ENCODE measurements at regions not wholly inside any gene's neighbourhood (a gene's known extent, or its start where the extent isn't known, plus 50 kb on each side); places are given as distances from the start of the nearest gene placed in this dataset.
"Not testable (repeated sequence)": the region's sequence is repeated elsewhere in the genome, so short reads cannot be mapped to it uniquely, and the experiment has no call there.

DNA sequence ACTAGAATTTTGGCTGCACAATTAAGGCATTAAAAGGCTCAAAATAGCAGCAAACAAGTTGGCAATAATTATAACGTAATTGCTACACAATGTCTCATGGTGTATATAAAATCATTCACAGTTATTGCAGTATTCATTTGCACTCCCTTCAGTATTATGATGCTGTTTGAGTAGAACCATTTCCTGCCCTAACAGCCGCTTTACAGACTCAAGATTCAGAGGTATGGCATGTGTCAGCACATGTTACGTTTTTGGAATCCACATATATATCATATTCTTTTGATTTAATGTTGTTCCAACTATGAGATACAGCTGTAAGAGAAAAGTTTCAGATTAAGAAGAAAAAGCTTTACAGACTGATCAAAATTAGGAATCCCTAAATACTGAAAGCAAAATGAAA lies 56.3 kb upstream of the NCKAP5 start:
- no peak for DNase-seq

DNA sequence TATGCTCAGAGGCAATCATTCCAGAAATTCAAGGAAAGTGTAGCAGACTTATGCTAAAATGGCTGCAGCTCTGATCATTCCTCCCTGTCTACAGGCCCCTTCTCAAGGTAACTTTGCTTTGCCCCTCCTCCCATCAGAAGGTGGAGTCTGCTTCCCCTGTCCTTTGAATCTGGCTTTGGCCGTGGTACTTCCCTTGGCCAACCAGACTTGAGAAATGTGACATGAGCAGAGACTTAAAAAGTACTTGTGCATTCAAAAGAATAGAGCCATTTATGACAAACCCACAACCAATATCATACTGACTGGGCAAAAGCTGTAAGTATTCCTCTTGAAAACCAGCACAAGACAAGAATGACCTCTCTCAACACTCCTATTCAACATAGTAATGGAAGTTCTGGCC lies 59.5 kb upstream of the NCKAP5 start:
- DNase-seq = no peak

DNA sequence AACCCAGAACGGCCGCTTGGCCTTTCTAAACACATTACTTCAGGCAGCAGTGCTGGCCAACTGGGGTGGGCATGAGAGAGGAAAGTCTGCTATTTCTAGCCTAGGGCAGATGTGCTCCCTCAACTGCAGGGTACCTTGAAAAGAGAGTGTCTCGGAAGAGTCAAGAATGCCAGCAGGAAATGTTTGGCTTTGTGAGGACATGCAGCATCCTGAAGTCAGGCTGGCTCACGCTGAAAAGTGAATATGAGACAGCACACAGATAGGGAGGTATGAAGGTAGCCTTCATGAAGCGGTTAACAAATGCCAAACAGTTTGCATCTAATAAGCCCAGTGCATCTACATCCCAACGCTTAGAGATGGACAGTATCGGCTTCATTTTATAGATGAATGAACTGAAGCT lies 65.0 kb upstream of the NCKAP5 start:
- no peak for DNase-seq

DNA sequence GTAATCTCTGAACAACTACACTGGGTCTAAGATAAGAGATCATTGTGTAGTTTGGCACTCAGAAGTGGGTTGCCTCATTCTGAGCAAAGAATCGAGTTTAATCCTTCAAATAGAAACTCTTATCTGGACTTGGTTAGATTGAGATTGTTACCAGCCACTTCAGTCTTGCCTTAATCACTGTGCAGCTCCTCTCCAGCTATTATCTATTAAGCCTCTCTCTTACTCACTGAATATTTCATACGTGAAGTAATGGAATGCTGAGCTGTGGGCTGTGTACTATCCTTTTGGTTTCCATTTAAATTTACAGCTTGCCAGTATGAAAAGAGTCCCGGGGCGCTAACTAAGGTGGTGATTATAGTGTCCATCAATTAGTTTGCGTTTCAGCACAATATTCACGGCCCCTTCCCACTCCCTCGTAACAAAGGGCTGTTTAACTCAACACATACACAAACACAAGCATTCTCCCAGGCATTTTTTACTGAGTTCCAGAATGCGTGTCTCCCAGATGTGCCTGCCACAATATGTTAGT lies 65.7 kb upstream of the NCKAP5 start:
- no peak for DNase-seq

DNA sequence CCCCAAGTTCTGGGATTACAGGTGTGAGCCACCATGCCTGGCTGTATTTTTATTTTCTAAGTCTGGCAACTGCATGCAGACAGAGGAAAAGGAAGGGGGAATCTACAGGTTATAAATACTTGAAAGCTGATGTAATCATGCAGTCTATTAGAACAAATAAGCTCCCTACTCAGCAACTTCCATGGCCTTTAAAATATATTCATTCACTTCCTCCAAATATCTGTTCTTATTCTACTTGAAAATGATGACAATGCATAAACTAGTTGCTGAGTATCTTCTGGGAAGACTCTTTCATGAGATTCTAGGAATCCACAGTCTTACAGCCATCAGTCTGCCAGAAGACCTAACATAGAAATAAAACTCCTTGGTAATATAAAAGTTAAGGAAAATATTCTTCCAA lies 66.9 kb upstream of the NCKAP5 start:
- DNase-seq = no peak

DNA sequence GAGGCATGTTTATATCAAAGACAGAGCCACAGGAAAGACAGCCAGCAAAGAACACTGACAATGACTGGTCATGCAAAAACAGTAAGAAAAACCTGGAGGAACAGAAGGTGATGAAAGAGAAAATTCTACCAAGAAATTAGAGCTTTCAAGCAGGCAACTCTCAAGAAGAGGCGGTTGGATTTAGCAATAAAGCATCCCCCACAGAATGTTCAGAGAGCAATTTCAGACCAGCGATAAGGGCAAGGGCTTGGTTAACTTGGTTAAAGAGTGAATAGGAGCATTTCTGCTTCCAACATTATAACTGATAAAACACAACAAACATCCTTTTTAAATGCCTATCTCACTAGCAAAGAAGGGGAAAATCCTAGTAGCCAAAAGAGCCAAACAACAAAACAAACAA lies 68.0 kb upstream of the NCKAP5 start:
- DNase-seq = no peak

DNA sequence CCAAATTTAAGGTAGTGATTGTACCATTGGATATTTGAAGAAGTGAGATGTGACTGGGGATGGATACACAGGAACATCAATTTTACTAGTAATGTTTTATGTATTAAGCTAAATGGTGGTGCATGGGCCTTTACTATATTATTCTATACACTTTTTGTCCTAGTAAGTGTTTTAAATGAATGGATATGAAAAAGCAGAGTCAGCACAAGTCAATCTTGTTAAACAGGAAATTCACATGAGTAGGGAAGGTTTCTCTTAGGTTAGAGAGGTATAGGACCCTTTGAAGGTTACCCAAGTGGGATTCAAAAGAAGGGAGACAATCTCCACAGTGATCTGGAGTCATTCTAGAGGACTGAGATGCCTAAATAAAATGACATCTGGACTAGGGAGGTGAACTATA lies 71.8 kb upstream of the NCKAP5 start:
- no peak for DNase-seq

DNA sequence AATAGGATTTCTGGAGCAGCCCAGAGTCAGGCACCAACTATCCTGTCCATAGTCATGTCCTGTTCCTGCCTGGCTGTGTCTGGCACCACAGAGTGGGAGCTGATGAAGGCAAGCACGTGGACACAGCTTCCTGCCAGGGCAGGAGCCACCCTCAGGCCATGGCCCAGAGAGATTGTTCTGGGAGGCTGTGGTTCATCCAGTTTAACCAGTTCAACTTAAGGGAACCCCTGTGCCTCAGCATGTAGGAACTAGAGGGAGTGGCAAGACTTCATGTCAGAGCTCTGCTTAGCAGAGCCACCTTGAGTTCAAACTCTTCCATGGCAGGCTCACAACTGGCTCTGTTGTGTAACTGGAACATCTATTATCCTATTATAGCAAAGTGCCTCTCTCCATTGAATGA lies 73.2 kb upstream of the NCKAP5 start:
- DNase-seq = peak; percentile 54

DNA sequence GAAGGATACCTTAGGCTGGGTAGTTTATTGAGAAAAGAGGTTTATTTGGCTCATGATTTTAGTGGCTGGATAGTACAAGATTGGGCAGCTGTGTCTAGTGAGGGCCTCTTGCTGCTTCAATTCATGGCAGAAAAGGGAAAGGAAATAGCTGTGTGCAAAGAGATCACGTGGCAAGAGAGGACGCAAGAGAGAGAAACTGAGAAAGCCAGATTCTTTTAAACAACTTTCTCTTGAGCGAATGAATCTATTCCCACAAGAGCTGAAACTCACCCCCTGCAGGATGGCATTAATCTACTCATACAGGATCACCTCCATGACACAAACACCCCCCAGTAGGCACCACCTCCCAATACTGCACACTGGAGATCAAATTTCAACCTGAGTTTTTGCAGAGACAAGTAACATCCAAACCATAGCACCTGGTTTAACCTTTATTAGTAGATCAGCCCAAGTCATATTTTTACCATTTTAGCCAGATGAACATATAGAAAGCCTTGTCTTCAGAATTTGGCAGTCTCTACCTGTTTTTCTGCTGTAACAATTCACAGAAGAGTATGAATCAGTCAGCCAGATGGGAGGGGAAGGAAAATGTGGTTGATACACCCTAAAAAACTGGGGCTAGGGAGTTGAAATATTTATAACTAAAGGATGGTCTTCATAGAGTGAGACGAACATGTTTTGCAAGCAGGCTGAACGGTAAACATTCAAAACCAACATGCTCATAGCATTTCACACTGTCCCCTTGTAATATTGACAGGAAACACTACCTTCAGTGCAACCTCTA lies 73.9 kb upstream of the NCKAP5 start:
- DNase-seq = no peak

DNA sequence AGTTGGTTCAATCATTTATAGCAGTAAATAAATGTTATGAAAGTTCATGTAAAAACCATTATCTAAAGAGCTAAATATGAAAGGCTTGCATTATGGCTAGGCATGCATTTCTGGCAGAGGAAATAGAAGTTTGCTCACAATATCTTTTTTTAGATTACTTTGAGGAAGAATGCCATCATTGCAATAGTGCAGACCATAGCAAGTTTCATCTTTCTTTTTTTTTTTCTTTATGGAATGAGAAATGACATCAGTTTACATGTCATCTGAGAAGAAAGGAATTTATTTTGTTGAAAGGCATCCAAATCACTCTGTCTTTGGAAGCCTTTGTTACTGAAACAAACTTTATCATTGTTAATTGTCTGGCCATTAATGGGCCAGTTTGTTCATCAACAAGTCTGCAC lies 74.5 kb upstream of the NCKAP5 start:
- DNase-seq = no peak

DNA sequence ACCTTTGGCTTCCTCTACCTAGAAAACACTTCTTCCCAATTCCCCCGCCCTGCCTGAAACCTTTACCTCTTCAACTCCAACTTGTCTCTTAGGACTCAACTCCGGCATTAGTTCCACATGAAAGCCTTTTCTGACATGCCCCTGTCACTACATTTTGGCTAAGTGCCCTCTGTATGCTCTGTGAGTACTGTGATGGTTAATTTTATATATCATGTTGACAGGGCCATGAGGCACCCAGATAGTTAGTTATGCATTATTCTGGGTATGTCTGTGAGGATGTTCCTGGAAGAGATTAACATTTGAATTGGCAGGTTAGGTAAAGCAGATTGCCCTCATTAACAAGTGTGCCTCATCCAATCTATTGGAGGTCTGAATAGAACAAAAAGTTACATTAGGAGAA lies 75.6 kb upstream of the NCKAP5 start:
- DNase-seq = no peak

DNA sequence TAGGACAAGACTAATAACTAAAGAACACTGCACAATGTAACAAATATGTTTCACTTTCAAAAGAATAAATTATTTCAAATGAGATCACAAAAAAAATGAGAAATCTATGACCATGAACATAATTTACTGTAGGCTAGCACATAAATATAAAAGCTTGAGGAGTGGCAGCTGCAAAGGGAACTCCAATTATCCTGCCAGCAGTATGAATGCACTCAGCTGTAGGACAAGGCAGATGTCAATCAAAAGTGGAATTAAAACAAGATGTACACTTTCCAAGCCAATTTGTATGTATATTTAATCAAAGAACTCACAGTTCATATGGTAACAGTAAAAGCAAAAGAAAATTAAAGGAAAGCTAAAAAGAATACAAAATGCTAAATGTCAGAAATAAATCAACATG lies 76.6 kb upstream of the NCKAP5 start:
- DNase-seq = peak; percentile 4

DNA sequence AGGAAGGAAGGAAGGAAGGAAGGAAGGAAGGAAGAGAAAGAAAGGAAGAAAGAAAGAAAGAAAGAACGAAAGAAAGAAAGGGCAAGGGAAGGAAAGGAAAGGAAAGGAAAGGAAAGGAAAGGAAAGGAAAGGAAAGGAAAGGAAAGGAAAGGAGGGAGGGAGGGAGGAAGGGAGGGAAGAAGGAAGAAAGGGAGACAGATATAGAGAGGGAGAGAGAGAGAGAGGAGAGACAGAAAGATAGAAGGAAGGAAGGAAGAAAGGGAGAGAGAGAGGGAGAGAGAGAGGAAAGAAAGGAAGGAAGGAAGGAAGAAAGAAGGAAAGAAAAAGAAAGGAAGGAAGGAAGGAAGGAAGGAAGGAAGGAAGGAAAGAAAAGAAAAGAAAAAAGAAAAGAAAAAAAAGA lies 79.1 kb upstream of the NCKAP5 start:
- not testable (repeated sequence) for DNase-seq

DNA sequence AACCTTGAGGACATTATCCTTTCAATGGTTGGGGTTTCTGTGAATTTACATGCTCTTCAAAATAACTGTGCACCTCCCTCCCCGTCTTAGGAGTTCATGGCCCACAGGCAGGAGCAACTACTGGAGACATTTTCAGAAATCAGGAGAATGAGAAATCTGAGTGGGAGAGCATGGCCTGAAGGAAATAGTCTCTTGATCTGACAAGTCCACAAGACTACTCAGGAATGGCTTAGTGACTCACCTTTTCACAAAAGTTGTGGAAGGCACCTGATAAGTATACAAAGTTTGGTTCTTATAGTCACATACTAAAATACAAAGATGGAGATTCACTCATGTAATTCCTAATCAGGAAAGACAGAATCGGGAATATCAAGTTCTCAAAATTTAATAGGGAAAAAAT lies 83.6 kb upstream of the NCKAP5 start:
- DNase-seq = no peak

DNA sequence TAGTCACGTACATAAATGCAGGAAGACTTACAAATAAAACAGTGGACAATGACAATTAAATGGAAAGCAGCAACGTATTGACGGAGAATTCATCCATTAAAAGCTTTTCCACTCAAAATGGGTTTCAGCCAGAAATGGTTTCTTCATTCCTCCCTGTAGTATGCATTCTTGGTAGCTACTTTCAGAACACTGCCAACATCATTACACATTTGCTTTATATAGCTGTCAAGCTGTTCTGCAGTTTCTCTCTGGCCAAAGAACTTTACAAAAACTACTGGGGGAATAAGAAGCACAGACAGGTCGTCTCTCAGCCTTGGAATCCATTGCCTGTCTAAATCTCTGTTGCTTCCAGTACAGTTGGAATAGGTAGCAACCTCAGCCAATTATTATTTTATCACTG lies 84.1 kb upstream of the NCKAP5 start:
- no peak for DNase-seq

DNA sequence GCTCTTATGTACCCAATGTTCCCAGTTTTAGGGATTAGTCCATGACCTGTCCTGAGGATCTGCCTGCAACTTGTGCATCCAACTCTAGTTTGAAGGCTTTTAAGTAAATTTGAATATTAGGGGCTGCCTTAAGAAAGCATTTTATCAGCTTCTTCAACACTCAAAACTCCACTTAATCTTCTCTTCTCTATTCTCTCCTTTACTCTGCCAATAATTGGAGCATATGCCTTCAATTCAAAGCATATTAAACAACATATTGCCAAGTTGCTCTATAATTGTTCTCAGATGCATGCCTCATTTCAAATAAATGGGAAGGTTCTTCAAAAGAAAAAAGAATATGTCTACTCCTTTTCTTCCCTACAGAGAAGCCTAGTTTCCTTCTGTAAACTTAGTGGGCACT lies 84.8 kb upstream of the NCKAP5 start:
- DNase-seq = no peak

DNA sequence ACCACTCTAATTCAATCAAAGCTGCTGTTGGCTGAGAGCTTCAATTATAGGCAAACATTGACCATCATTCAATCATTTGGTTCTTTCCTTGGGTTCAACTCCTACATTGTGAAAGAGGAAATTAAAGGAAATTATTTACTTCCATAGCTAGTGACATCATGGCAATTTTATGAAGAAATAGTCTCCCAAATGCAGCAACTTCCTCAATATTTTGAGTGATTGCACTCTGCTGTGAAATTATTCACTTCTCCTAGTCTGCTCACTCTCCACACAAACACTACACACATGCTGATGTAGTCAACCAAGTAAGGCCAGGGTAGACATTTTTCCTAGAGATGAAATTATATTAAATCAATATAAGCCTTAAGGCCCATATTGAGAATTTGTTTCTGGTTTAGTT lies 86.7 kb upstream of the NCKAP5 start:
- no peak for DNase-seq

DNA sequence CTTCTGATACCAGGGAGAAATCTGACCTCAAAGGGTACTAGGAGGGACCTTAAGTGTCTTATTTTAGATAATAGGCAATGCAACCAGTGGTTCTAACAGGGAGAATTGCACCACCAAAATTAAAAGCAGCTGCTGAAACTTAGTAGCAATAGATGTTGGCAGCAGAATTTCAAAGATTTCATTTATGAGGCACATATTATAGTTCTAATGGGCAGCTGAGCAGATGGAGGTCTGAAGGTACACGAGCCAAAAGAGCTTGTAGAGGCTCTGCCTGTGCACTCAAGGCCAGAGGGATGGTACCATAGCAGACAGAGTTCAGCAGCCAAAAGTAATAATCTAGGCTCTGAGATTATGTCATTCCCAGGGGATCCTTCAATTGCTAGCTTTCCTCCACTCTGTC lies 87.3 kb upstream of the NCKAP5 start:
- peak; percentile 12 for DNase-seq

DNA sequence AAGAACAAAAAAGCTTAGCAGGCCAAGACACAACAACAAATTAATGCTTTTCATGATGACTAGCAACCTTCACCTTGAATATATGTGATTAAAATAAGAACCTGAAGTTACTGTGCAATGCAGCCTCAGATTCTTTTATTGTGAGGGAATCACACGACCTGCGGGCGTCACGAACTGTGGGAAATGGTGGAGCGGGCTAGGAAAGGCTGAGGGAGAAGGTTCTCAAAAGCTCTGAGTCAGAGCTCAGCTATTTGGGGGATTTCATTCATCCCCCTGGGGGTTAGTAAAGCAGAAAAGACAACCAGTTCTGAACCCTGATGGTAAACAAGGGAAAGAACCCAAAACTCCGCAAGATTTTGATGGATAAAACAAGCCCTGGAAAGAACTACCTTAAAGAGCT lies 89.3 kb upstream of the NCKAP5 start:
- no peak for DNase-seq

DNA sequence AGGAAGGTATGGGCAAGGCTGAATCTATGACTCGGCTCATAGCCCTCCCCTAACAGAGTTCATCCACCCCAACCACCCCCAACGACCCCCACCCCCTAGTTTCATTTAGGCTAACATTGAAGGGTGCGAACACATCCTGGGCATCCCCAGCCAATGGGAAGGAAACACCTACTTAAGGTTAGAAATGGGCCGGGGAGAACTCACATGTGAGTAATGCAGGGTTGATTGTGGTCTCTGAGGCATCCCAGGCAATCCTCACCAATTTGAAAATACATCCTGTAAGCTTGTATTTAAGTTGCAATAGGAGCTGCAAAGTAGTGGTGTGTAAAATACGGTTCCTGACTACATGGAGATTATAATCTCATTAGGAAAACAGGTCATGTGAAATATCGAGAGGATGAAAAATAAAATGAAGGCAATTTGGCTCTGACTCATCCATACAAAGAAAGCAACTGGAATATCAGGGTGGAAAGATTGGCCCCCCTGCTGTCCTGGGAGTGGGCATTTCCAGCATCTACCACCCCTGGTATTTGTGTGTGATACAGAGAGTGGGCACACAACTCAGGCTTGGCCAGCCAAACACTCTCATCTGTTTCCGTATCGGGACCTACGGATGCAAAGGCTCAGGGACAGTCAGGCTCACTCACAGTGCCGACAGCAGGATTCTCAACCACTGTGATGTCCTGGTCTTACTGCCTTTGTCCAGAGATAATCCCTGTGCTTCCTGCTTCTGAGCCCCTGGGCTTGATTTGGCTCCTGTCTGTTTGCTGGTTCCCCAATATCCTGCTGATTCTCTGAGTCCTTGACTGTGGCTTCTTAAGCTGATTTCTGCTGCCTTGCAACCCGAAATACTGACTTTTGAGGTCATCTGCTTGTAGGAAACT lies 90.0 kb upstream of the NCKAP5 start:
- peak; percentile 67 for DNase-seq

DNA sequence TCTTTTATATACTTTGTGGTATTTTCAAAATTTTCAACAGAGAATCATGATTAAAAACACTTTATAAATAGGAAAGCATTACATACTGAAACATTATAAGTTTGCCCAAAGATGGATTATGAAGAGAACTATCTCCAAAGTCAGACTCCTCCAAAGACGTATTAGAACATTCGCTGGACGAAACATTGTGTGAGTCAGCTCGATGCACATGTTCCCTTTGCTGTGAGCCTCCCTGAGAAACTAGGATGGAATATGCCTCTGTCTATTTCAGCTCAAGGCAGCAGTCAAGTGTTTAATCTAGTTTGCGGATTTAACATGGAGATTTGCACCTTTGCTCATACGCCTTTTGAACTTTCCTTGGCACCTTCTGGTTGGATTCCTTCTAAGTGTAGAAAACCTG lies 92.2 kb upstream of the NCKAP5 start:
- peak; percentile 70 for DNase-seq

DNA sequence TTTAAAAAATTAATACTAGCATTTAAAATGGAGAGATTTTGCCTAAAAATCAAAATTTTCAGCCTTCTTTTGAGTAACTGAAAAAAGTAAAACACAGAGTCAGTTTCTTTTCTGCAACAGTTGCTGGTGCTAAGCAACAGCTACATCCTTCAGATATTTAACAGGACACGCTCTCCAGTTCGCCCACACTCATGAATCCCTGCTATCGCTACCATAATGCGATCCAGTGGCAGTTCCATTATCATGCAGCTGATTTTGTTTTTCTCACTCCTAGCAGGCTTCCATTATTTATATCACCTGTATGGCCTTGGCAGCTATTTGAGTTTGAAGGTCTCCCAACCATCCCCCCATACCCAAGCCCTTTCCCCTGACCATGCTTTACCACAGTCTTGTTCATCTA lies 93.1 kb upstream of the NCKAP5 start:
- DNase-seq = no peak

DNA sequence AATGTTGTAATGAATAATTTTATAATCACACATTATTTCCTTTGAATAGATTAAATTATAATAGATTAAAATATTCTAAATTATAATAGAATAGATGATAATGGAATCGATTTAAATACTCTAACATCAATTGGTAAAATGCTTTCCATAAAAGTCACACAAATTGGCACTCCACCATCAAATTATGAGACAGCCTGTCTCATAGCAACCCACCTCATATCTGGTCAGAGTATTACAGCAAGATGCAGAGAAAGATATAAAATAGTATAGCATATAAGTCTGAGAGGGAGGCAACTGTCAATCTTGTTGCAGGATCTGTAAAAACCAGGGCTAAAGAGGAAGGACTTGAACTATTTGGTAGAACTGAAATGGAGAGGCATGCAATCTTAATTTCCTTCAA lies 98.4 kb upstream of the NCKAP5 start:
- DNase-seq = no peak

DNA sequence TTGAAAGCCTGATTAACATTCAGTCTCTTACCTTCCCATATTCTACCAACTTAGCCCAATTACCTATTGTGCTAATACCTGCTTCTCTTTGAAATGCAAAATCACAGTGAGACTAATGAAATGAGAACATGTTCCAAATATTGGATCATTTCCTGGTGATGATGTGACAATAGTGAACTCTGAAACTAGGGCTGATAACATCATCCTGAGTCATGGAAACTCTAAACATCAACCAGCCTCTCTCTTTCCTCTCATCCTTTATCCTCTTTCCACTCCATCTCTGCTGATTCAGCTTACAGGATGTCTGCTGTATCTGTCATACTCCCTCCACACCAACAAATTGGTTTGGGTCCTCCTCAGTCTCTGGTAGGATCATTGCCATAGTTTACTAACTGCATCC lies 98.8 kb upstream of the NCKAP5 start:
- DNase-seq = no peak
